Kidney epithelial cell (primary cell): ENCODE measurements at regions not wholly inside any gene's neighbourhood (a gene's known extent, or its start where the extent isn't known, plus 50 kb on each side); places are given as distances from the start of the nearest gene placed in this dataset.

Experiments
- DNase-seq: peaks from one replicate; pipeline ENCODE4 v3.0.0-alpha.2; 2010; ENCODE audit warnings: low read depth
- H3K27me3 ChIP-seq: 2 replicates; pipeline ENCODE4 v1.6.0; 2011; ENCODE audit warnings: low read length; ENCODE audit not compliant: control insufficient read depth, insufficient read depth
- H3K36me3 ChIP-seq: 2 replicates; pipeline ENCODE4 v1.5.1; 2011; ENCODE audit warnings: low read length; ENCODE audit not compliant: control insufficient read depth, insufficient read depth
- H3K4me3 ChIP-seq: 2 replicates; pipeline ENCODE4 v1.5.1; 2011; ENCODE audit warnings: low read depth, mild to moderate bottlenecking, control low read depth, low read length
- CTCF ChIP-seq: IDR thresholded peaks from 2 replicates; pipeline ENCODE4 v1.5.1; 2011; ENCODE audit warnings: mild to moderate bottlenecking, moderate library complexity, low read length, control low read depth, inconsistent platforms; ENCODE audit not compliant: insufficient read depth, poor library complexity, severe bottlenecking

DNA sequence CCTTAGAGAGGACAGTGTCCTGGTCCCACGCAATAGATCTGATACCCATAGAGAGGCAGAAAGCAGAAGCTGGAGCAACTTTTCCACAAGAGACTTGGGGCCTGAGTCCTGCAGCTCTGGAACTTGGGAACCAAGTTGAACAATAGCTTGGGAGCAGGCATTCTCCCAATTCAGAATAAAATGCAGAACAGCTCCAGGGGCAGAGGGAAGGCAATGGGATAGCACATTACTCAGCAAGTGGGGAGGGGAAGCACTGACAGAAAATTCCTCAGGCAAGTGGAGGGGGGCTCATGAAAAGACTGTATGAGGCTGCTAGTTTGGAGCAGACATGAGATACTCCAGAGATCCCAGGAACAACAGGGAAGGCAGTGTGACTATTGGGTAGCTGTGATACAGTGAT lies 513.6 kb downstream of the HINT1 start:
- no peak for TF ChIP-seq CTCF
- DNase-seq, result no peak
- Histone ChIP-seq H3K27me3 (no peaks in the 10 kb centered on the region), H3K4me3 (no peak overlapping the region), H3K36me3 (no peaks in the 10 kb centered on the region)

DNA sequence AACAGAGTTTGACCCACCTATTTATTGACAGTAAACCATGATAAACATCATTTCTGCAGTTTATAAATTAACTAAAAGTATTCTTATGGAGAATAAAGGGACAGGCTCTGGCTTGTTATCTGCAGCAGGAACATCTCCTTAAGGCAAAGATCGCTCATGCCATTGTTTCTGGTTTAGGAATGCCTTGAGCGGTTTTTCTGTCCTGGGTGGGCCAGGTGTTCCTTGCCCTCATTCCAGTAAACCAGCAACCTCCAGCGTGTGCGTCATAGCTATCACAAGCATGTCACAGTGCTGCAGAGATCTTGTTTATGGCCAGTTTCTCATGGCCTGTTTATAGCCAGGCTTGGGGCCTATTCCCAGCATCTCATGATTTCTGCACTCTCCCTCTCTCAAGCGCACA lies 521.7 kb downstream of the HINT1 start:
- Histone ChIP-seq H3K4me3 (no peak overlapping the region), H3K27me3 (no peaks in the 10 kb centered on the region), H3K36me3 (no peaks in the 10 kb centered on the region)
- TF ChIP-seq CTCF, result no peak
- no peak for DNase-seq

DNA sequence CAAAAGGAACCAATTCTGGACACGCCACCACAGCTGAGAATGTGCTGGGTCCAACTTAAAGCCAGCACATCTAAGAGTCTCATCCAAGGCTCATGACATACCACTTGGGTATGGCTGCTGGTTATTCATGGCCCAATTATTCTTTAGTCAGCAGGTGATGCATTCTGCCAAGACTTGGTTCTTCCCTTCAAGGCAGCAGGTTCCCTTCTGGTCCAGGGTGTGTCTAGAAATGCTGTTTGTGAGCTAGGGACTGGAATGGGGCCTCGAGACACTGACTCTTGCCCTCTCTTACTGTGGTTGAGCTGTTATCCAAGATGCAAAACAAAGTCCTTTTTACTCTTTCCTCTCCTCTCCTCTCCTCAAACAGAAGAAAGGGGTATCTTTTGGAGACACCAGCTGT lies 522.6 kb downstream of the HINT1 start:
- no peak for DNase-seq
- Histone ChIP-seq H3K4me3 (no peak overlapping the region), H3K36me3 (no peaks in the 10 kb centered on the region), H3K27me3 (no peaks in the 10 kb centered on the region)
- no peak for TF ChIP-seq CTCF

DNA sequence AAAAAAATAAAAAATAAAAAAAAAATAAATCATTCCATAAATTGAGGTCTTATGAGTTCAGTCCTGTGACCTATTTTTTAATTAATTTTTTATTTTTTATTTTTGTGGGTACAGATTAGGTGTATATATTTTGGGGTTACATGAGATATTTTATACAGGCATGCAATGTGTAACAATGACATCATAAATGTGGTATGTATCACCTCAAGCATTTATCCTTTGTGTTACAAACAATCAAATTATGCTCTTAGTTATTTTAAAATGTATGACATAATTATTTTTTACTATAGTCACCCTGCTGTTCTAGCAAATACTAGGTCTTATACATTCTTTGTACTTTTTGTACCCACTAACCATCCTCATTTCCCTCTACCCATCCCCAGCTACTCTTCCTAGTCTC lies 537.9 kb downstream of the HINT1 start:
- H3K27me3 ChIP-seq, result no peaks in the 10 kb centered on the region
- H3K36me3 ChIP-seq, result no peaks in the 10 kb centered on the region
- no peak for TF ChIP-seq CTCF
- H3K4me3 ChIP-seq, result no peak overlapping the region
- no peak for DNase-seq

DNA sequence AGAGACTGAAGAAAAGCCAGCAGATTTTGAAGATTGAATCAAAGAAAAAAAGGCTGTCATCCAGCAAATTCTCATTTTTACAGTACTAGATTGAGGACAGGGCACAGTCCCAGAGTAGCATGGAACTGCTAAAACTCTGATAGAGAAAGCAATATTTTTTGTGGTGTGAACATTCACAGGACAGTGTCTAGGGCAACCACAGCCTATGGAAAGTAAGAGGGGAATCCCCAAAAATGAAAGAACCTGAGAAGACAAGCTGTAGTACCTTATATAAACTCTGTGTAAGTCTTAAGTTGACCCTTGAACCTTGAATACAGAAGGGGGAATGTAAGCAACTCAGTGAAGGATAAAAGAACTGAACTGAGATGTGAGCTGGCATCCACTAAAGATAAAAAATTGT lies 540.3 kb downstream of the HINT1 start:
- DNase-seq, result no peak
- Histone ChIP-seq H3K36me3 (no peaks in the 10 kb centered on the region), H3K4me3 (no peak overlapping the region), H3K27me3 (no peaks in the 10 kb centered on the region)
- no peak for TF ChIP-seq CTCF

- no peaks in the 10 kb centered on the region for H3K27me3 ChIP-seq
- H3K36me3 ChIP-seq, result no peaks in the 10 kb centered on the region
- no peak for TF ChIP-seq CTCF
- DNase-seq, result no peak
- H3K4me3 ChIP-seq, result no peak overlapping the region
Measured at GRCh38 chr5:130616161-130616560, 548.9 kb downstream of the HINT1 start.
